Astrocyte (in vitro differentiated cells and primary cell): ENCODE measurements at regions not wholly inside any gene's neighbourhood (a gene's known extent, or its start where the extent isn't known, plus 50 kb on each side); places are given as distances from the start of the nearest gene placed in this dataset.

ENCODE experiments used
- DNase-seq: peaks from one replicate; pipeline ENCODE4 v3.0.0-alpha.2; 2010; ENCODE audit warnings: low read depth
- FAIRE-seq: peaks from 2 replicates; lab custom pipeline; 2011; peaks lifted over from hg19 to GRCh38; lab: Jason Lieb, UNC
- H2AFZ ChIP-seq: 2 replicates; pipeline ENCODE4 v1.6.0; 2012; ENCODE audit warnings: low read depth, low read length, inconsistent platforms
- H3K27ac ChIP-seq: 2 replicates; pipeline ENCODE4 v1.5.1; 2011; ENCODE audit warnings: low read depth, low read length, inconsistent platforms
- H3K27me3 ChIP-seq: 2 replicates; pipeline ENCODE4 v1.6.0; 2011; ENCODE audit warnings: low read length, inconsistent platforms; ENCODE audit not compliant: insufficient read depth
- H3K36me3 ChIP-seq: 2 replicates; pipeline ENCODE4 v1.5.1; 2011; ENCODE audit warnings: low read length, inconsistent platforms; ENCODE audit not compliant: insufficient read depth
- H3K4me1 ChIP-seq: 2 replicates; pipeline ENCODE4 v1.5.1; 2011; ENCODE audit warnings: low read length, inconsistent platforms; ENCODE audit not compliant: insufficient read depth
- H3K4me2 ChIP-seq: 2 replicates; pipeline ENCODE4 v1.6.0; 2012; ENCODE audit warnings: low read length, inconsistent platforms
- H3K4me3 ChIP-seq: 2 replicates; pipeline ENCODE4 v1.5.1; 2011; ENCODE audit warnings: low read depth, mild to moderate bottlenecking, low read length, inconsistent platforms; ENCODE audit not compliant: insufficient read depth
- H3K79me2 ChIP-seq: 2 replicates; pipeline ENCODE4 v1.6.0; 2012; ENCODE audit warnings: mild to moderate bottlenecking, low read length, inconsistent platforms; ENCODE audit not compliant: insufficient read depth
- H3K9ac ChIP-seq: 2 replicates; pipeline ENCODE4 v1.6.0; 2012; ENCODE audit warnings: mild to moderate bottlenecking, low read length, inconsistent platforms
- H3K9me3 ChIP-seq: 2 replicates; pipeline ENCODE4 v1.5.1; 2012; ENCODE audit warnings: low read depth, mild to moderate bottlenecking, low read length, inconsistent platforms; ENCODE audit not compliant: insufficient read depth
- H4K20me1 ChIP-seq: 2 replicates; pipeline ENCODE4 v1.6.0; 2012; ENCODE audit warnings: low read length, inconsistent platforms; ENCODE audit not compliant: insufficient read depth
- H3K27ac Mint-ChIP-seq: one replicate; pipeline ENCODE4 v1.8.0; 2021; ENCODE audit warnings: mild to moderate bottlenecking, mixed read lengths; ENCODE audit not compliant: unreplicated experiment
- H3K27me3 Mint-ChIP-seq: one replicate; pipeline ENCODE4 v1.8.0; 2021; ENCODE audit warnings: low read depth, mixed read lengths; ENCODE audit not compliant: unreplicated experiment
- H3K36me3 Mint-ChIP-seq: one replicate; pipeline ENCODE4 v1.8.0; 2021; ENCODE audit warnings: low read depth, mixed read lengths; ENCODE audit not compliant: unreplicated experiment
- H3K4me1 Mint-ChIP-seq: one replicate; pipeline ENCODE4 v1.8.0; 2021; ENCODE audit warnings: low read depth, mixed read lengths; ENCODE audit not compliant: unreplicated experiment
- H3K4me3 Mint-ChIP-seq: one replicate; pipeline ENCODE4 v1.8.0; 2021; ENCODE audit warnings: mild to moderate bottlenecking, moderate library complexity, mixed read lengths; ENCODE audit not compliant: unreplicated experiment
- H3K9me3 Mint-ChIP-seq: one replicate; pipeline ENCODE4 v1.8.0; 2021; ENCODE audit warnings: mild to moderate bottlenecking, mixed read lengths; ENCODE audit not compliant: unreplicated experiment
- CTCF ChIP-seq: IDR thresholded peaks from 2 replicates; pipeline ENCODE4 v1.5.1; 2011; ENCODE audit warnings: low read depth, mild to moderate bottlenecking, inconsistent platforms, low read length, moderate library complexity; ENCODE audit not compliant: insufficient read depth
- EZH2 ChIP-seq: IDR thresholded peaks from 2 replicates; pipeline ENCODE4 v1.6.1; 2012; ENCODE audit warnings: mild to moderate bottlenecking, low read length, inconsistent platforms; ENCODE audit not compliant: insufficient read depth

GRCh38 chr2:42879121-42879705 lies 86.8 kb upstream of the HAAO start:
- H3K4me1 ChIP-seq: peaks cover 18% of the 10 kb centered on the region
- H3K27ac Mint-ChIP-seq: peak overlapping the region; percentile 53
- H3K4me3 ChIP-seq: no peak overlapping the region
- H3K27me3 Mint-ChIP-seq: peaks cover 3% of the 10 kb centered on the region
- H4K20me1 ChIP-seq: no peaks in the 10 kb centered on the region
- no peak overlapping the region for H2AFZ ChIP-seq
- H3K9me3 Mint-ChIP-seq: peaks cover 2% of the 10 kb centered on the region
- H3K9ac ChIP-seq: no peak overlapping the region
- H3K4me3 Mint-ChIP-seq: no peak overlapping the region
- H3K36me3 Mint-ChIP-seq: peaks cover 2% of the 10 kb centered on the region
- H3K4me2 ChIP-seq: no peak overlapping the region
- H3K27ac ChIP-seq: no peak overlapping the region
- no peaks in the 10 kb centered on the region for H3K36me3 ChIP-seq
- no peak for DNase-seq
- no peak for TF ChIP-seq EZH2
- no peak for TF ChIP-seq CTCF
- no peaks in the 10 kb centered on the region for H3K27me3 ChIP-seq
- H3K79me2 ChIP-seq: no peaks in the 10 kb centered on the region
- H3K4me1 Mint-ChIP-seq: peaks cover 16% of the 10 kb centered on the region
- no peak for FAIRE-seq
- no peaks in the 10 kb centered on the region for H3K9me3 ChIP-seq

- no peak overlapping the region for H3K4me2 ChIP-seq
- no peaks in the 10 kb centered on the region for H3K9me3 ChIP-seq
- no peaks in the 10 kb centered on the region for H4K20me1 ChIP-seq
- H3K4me3 ChIP-seq: no peak overlapping the region
- H3K36me3 ChIP-seq: no peaks in the 10 kb centered on the region
- DNase-seq (peak; percentile 55), FAIRE-seq (no peak)
- Mint-ChIP-seq H3K27me3 (peaks cover 3% of the 10 kb centered on the region), H3K36me3 (peaks cover 2% of the 10 kb centered on the region), H3K4me3 (no peak overlapping the region), H3K9me3 (peaks cover 2% of the 10 kb centered on the region), H3K4me1 (peaks cover 16% of the 10 kb centered on the region), H3K27ac (peak overlapping the region; percentile 53)
- no peak overlapping the region for H3K27ac ChIP-seq
- no peaks in the 10 kb centered on the region for H3K27me3 ChIP-seq
- H3K9ac ChIP-seq: no peak overlapping the region
- H3K79me2 ChIP-seq: no peaks in the 10 kb centered on the region
- peaks cover 18% of the 10 kb centered on the region for H3K4me1 ChIP-seq
- H2AFZ ChIP-seq: no peak overlapping the region
- TF ChIP-seq CTCF: no peak
- no peak for TF ChIP-seq EZH2
These were observed 86.2 kb upstream of the HAAO start for GRCh38 chr2:42878581-42878980.

- Mint-ChIP-seq H3K4me1 (peaks cover 16% of the 10 kb centered on the region), H3K4me3 (no peak overlapping the region), H3K36me3 (peaks cover 2% of the 10 kb centered on the region), H3K9me3 (peaks cover 2% of the 10 kb centered on the region), H3K27me3 (peaks cover 3% of the 10 kb centered on the region), H3K27ac (no peak overlapping the region)
- DNase-seq: no peak
- Histone ChIP-seq H3K9ac (no peak overlapping the region), H3K4me1 (peaks cover 18% of the 10 kb centered on the region), H3K79me2 (no peaks in the 10 kb centered on the region), H3K36me3 (no peaks in the 10 kb centered on the region), H3K4me3 (no peak overlapping the region), H4K20me1 (no peaks in the 10 kb centered on the region), H3K27me3 (no peaks in the 10 kb centered on the region), H3K4me2 (no peak overlapping the region), H3K9me3 (no peaks in the 10 kb centered on the region), H2AFZ (no peak overlapping the region), H3K27ac (no peak overlapping the region)
- TF ChIP-seq CTCF (no peak), EZH2 (no peak)
- no peak for FAIRE-seq
These were observed 85.6 kb upstream of the HAAO start for GRCh38 chr2:42877936-42878335.
